Lower leg skin (tissue), 3 donors: ENCODE measurements at regions not wholly inside any gene's neighbourhood (a gene's known extent, or its start where the extent isn't known, plus 50 kb on each side); places are given as distances from the start of the nearest gene placed in this dataset.

Experiments
- POLR2A ChIP-seq, 2 donors: fragments of 450-650 bp; IDR thresholded peaks; one replicate each; pipeline ENCODE4 v1.6.1; 2016 to 2017; ENCODE audit warnings: antibody characterized with exemption in 2 of 2, mild to moderate bottlenecking in 1 of 2, moderate library complexity in 1 of 2
- TF ChIP-seq, protein P1 (sequence below), 3 donors: fragments of 450-650 bp; IDR thresholded peaks; one replicate each; pipeline ENCODE4 v1.5.1; 2016; ENCODE audit warnings: antibody characterized with exemption in 3 of 3, mild to moderate bottlenecking in 3 of 3, moderate library complexity in 2 of 3

DNA sequence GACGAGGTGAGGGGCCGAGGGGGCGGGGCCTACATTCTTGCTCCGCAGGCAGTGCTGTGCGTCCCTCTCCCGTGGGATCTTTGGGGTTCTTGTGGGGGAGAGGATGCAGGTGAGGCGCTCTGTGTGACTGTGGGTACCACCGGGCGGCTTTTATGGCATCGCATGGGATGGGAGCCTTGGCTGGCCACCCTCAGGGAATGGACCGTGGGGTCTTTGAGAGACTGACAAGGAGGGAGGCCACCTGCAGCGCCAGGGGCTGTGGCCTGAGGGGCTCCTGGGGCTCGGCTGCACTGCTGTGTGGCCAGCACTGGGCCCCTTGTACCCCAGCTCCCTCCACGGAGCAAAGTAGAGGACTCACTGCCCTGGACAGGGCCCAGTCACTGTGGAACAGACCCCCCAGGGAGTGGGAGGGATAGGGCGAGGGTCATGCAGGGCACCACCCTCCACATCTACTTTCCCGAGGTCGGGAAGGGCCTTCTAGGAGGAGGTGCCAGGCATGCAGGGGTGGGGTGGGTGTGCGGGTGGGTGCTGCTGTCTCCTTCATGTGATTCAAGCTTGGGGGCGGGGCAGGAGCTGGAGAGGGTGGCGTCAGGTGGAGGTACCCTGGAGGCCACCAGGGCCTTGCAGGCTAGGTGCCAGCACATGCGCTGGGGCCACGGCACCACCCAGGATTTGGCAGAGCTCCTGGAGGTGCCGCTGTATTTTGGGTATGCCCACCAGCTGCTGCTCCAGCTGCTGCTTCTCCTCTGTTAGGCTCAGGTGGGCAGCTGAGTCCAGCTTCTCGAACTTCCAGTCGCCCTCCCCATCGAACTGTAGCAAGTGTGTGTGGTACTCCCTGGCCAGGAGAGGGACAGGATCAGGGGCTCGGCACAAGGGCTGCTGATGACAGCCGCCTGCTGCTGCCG, 1072.4 kb downstream of the RPIA start:
- TF ChIP-seq, protein P1, sequence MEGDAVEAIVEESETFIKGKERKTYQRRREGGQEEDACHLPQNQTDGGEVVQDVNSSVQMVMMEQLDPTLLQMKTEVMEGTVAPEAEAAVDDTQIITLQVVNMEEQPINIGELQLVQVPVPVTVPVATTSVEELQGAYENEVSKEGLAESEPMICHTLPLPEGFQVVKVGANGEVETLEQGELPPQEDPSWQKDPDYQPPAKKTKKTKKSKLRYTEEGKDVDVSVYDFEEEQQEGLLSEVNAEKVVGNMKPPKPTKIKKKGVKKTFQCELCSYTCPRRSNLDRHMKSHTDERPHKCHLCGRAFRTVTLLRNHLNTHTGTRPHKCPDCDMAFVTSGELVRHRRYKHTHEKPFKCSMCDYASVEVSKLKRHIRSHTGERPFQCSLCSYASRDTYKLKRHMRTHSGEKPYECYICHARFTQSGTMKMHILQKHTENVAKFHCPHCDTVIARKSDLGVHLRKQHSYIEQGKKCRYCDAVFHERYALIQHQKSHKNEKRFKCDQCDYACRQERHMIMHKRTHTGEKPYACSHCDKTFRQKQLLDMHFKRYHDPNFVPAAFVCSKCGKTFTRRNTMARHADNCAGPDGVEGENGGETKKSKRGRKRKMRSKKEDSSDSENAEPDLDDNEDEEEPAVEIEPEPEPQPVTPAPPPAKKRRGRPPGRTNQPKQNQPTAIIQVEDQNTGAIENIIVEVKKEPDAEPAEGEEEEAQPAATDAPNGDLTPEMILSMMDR (IDR thresholded peaks at IDR 0.05): no peak
- TF ChIP-seq POLR2A (IDR thresholded peaks at IDR 0.05): no peak
